GM21717 (cell line): ENCODE measurements at regions not wholly inside any gene's neighbourhood (a gene's known extent, or its start where the extent isn't known, plus 50 kb on each side); places are given as distances from the start of the nearest gene placed in this dataset.

Experiments used
- ATAC-seq: cut with Tn5 transposase; IDR thresholded peaks from one replicate; pipeline ENCODE4 v1.9.1; 2021; ENCODE audit warnings: mild to moderate bottlenecking, moderate library complexity; ENCODE audit not compliant: unreplicated experiment

DNA sequence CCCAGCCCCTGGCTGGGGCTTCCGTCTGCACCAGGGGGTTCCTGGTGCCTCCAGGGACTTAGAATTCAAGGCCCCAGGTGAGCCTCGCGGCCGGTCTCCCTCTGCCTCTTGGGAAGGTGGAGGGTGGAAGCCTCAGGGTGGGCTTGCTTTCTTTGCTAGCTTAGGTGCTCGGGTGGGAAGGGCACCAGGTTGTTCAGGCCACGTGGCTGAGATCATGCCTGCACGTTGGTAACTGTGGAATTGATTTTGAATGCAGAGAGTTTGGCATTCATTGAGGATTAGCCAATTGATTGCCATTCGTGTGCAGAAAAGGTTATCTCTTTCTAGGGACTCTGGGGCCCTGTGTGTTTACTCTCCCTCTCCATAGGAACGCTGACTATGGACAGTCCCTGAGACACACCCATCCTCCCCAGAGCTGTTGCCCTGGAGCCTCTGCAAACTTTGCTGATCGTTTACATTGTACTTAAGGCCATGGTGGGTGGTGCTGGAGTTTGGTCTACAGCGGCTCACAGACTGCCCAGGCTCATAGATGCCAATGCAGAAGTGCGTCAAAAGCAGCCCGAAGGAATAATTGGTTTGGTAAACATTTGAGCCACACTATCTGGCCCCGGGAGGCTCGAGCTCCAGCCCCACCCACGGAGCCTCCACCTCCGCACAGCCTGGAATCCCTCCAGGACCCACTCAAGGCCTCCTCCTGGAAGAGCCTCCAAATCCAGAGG lies 1457.7 kb downstream of the BRD1 start:
- no peak for ATAC-seq

DNA sequence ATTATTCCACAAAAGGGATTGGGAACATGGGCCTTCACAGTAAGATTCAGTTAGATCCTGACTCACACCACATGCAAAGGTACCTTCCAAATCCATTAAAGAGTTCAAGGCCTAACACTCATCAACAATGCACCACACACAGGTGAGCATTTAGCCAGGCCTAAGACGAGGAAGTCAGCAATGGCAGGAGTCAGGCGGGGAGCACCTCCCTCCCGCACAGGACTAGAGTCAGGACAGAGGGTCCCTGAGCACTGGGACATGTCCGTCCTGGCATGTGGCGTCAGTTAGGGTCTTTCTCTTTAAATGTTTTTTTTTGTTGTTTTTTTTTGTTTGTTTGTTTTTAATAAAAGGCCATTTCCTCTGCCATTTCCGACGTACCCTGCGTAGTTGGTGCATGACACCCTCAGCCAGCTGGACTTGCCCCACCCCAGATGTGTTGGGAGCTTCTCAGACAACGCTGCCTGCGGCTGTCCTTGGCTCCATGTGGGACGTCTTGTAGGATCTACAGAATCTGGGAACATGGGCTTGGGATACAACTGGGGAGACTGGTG lies 1458.6 kb downstream of the BRD1 start:
- no peak for ATAC-seq

DNA sequence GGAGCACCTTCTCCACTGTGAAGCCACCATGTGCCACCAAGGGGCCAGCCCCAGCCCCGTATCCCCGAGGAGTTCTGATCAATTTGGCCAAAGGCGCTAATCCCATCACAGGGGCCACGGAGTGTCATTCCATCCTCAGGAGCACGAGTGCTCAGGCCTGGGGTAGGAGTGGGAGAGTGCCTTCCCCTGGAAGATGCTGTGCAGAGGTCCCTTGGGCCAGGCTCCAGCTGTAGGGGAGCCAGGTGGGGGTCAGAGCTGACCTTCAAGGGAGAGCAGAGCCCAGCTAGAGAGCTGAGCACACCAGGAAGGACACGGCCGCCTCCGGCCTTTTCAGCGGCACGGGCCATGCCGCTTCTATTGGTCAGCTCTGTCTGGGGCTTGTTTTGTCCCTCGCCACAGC lies 1459.9 kb downstream of the BRD1 start:
- ATAC-seq, result no peak

DNA sequence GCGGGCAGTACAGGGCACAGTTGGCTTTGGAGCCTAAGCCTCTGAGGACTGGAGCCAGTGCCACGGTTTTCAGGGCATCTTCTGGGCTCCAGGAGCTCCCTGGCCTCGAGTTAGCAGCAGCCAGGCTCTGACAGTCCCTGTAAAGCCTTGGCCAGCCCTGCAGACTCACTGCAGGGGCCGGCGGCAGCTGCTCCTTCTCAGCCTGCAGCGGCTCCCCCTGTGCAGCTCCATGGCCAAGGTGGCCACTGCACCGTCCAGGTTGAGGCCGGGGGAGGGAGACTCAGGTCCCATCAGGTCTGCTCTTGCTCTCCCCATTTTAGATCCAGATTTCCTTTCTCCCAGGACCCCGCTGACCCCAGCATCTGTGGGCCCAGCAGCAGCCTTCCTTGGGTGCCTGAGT lies 1461.1 kb downstream of the BRD1 start:
- no peak for ATAC-seq

DNA sequence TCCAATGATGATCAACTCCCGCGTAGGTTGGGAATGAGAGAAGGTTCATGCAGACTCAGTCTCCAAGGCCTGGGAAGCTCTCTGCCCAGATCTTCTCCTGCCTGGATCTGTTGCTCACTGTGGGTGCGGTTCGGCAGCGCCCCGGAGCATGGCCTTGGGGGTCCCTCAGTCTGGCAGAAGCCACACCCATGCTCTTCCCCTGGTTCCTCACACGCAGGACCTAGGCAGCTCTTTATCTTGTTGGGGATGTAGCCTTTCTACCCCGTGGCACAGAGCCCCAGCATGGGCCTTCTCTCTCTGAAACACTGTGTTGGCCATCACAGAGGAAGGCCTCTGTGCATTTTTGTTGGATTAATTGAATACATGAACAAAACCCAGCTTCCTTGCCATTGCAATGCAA lies 1461.6 kb downstream of the BRD1 start:
- ATAC-seq, result no peak

DNA sequence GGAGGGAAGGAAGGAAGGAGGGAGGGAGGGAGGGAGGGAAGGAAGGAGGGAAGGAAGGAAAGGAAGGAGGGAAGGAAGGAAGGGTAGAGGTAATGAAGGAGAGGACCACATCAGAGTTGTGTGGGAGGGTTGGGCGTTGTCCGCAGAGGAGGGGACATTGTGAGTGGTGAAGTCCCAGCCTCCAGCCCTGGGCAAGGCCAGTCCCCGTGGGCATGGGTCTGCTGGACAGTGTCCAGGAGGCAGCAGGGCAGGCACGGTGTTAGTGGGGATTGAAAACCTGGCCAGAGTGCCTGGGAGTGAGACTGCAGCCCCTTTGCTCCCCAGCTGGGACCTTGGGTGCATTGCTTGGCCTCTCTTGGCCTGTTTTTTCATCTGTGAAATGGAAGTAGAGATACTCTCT lies 1462.3 kb downstream of the BRD1 start:
- no peak for ATAC-seq

DNA sequence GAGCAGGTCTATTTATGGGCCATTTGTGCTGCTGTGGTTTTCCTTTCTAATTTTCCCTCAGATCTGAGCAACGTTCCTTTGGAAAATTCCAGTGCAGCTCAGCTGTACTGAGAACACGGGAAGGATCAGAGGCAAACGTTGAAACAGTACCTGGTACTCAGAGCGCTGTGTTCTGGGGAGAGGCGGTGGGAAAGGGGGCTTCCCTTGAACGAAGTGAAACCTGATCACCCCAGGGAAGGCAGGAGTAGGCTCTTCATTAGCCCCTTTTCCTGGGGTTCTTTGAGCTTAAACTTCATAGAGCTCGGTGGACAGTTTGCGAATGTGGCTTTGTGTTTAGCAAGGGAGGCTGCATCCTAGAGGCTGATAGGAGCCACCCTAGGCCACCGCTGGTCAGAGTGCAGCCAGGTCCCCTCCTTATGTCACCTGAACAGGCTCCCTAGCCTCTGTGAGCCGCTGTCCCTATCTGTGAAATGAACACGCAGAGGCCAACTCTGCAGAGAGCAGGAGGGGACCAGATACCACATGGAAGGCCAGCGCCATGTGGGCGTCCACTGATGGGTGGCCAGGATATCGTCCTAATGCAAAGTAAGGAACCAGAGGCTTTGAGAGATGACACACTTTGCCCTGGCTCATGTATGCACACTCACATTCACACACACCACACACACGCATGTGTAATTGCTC lies 1464.8 kb downstream of the BRD1 start:
- no peak for ATAC-seq

DNA sequence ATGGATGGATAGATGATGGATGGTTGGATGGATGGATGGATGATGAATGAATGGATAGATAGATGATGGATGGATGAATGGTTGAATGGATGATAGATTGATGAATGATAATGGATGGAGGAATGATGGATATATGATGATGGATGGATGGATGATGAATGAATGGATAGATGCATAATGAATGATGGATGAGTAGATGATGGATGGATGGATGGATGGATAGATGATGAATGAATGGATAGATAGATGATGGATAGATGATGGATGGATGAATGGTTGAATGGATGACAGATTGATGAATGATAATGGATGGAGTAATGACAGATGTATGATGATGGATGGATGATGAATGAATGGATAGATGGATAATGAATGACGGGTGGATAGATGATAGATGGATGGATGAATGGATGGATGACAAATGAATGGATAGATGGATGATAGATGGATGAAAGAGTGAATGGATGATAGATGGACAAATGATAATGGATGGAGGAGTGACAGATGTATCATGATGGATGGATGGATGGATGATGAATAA lies 1466.5 kb downstream of the BRD1 start:
- no peak for ATAC-seq

DNA sequence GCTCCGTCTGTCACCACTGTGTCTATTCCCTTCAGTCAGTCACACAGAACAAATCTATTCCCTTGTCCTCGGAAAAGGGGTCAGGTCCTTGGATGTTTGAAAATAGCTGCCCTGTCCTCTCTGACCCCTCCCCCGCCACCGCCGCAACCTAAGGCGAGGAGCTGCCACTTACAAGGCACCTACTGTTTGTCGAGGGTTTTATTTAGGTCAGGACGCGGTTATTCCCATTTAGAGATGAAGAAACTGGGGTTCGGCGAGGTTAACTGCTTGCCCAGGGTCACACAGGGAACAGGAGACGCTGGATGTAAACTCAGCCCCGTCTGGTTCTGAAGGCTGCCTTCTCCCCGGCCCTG lies 1468.1 kb downstream of the BRD1 start:
- no peak for ATAC-seq

DNA sequence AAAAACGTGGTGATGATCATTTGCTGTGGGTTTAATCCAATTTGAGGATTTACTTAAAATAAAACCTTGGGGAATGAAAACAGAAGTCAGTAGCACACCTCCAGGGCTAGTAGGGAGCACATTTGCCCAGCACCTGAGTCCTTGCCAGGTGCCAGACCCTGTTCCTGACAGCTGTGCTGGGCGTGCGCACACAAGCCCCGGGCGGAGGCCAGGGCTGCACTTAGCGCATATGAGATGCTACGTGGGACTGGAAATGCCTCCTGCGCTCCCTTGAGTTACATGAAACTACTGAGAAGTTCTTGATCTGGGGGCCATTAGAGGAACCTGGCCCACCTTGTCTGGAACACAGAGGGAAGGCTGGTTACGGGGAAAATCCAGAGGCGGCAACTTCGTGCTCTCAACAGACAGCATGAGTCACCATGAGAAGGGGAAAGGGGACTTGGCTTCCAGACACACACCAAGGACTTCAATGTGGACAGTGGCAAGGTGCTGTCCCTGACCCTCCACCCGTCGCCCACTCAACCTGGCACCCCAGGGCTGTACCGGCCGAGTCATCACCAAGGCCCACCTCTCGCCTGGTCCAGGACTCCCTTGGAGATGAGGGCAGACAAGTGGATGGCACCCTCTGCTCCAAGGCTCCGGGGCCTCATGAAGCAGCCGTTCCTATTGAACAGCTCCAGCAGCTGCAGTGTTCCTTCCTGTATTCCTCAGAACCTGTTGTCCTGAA lies 1468.6 kb downstream of the BRD1 start:
- ATAC-seq, result no peak

DNA sequence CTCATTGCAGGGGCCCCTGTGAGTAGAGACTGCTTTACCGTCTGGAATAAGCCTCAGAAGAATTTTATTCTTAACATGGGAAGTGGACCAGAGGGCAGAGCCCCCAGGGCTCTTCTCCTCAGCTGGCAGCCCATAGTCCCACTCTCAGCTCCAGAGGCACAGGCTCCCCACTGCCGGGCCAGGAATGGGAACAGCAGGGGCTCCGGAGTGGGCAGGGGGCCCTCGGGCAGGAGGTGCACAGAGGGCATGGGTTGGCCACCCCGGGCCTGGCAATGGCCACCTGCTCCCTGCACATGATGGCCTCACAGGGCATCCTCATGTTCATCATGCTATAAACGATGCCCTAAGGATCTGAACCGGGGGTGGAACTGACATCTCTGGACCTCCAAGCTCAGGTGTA lies 1469.7 kb downstream of the BRD1 start:
- no peak for ATAC-seq

DNA sequence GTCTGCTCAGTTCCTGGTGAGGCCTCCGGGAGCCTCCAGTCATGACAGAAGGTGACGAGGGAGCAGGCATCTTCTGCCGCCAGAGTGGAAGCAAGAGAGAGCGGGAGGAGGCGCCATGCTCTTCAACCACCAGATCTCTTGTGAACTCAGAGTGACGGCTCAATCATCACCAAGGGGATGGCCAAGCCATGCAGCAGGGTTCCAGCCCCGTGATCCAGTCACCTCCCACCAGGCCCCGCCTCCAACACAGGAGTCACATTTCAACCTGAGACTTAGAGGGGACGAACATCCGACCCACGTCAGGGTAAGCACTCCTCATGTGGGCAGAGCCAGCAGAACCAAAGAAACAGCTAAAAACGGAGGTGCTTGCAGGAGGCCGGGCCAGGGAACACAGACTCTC lies 1470.5 kb downstream of the BRD1 start:
- no peak for ATAC-seq

DNA sequence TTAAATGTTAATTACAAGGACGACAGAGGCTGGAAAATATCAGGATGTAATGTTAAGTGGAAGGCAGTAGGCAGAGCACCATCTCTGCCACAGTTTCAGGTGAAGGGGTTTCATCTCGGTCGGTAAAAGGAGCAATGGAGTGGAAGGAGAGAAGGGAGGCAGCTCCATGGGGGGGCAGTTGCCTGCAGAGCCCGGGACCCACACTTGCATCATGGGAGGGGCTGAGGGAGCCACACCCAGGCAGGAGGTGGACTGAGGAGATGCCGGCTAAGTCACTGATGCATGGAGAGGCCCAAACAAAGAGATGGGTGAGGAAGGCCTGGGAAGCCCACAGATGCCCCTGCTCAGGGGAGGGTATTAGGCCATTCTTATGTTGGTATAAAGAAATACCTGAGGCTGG lies 1470.9 kb downstream of the BRD1 start:
- no peak for ATAC-seq

DNA sequence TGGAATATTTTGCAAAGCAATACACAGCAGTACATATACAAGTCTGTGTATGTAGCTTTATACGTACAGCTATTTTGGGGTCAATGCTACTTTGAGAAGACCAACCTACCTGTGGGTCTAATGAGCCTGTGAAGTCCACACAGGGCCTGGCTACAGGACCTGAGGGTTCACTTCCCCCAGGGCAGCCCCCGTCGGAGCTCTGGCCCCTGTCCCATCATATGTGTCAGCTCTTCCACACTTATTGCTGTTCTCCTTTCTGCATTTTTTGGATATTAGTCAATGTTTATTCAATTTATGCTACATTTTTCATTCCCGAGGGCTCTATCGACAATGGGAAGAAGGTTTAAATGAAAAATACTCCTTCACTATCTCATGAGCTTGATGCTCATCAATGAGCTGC lies 1473.6 kb downstream of the BRD1 start:
- no peak for ATAC-seq

DNA sequence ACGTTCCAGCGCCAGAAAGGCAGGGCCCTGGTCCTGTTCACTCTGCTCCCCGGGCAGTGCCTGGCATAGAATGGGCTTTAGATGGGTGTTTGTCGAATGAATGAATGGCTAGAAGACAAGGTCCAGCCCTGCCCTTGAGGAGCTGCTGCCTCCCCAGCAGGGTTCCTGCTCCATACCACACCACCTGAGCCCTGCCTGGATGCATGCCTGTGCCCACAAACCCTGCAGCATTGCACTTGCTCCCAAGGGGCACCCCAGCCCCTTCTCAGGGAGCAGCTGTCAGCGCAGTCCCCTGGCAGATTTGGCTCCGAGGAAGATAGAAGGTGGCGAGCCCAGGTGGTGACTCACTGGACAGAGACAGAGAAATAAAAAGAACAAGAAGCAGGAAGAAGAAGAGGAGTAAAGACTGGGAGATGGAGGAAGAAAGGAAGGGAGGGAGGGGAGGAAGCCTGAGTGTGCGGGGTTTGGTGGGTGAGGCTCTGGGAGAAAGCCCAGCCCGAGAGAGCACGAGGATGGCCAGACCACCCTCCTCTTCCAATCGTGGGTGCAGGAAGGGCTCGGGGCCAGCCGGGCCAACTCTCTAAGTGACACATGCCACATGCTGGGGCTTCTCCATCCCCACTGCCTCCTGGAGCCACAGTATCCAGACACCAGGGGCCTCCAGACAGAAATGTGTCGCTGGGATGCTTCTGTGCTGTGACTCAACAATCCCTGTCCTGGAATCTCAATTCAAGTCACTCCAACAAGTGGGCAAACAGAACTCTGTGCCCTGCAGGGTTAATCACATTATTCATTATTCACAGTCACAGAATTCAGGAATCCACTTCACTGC lies 1474.3 kb downstream of the BRD1 start:
- no peak for ATAC-seq

DNA sequence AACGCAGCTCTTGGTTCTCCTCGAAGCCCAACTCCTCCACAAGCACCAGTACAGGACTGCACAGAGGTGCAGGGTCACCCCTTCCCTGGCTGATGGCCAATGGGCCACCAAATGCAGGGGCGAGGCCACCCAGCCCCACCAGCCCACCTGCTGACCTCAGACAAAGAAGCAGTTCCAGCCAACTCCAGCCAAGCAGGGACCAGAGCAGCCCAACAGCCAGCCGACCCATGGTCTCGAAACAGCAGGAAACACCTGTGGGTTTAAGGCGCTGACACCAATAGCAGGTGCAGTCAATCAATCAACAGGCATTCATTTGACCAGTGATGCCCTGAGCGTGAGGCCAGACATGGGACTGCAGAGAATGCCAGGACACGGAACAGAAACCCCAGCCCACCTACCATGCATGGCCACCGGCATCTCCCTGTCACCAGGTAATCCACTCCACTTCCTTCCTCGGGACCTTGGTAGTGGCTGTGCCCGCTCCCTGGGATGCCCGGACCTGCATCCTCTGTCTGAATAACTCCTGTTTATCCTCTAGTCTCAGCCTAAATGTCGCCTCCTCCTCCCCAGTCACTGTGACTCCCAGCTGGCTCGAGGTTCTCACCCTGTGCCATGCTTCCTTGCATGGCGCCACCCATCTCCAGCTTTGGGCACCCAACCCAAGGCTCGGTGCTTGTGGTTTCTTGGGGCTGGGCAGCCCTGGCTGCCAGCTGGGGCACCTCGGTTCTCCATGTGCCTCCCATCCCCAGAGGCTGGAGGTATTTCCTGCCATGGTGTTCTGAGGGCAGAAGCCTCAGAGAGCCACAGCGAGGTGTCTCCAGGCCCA lies 1475.4 kb downstream of the BRD1 start:
- no peak for ATAC-seq

DNA sequence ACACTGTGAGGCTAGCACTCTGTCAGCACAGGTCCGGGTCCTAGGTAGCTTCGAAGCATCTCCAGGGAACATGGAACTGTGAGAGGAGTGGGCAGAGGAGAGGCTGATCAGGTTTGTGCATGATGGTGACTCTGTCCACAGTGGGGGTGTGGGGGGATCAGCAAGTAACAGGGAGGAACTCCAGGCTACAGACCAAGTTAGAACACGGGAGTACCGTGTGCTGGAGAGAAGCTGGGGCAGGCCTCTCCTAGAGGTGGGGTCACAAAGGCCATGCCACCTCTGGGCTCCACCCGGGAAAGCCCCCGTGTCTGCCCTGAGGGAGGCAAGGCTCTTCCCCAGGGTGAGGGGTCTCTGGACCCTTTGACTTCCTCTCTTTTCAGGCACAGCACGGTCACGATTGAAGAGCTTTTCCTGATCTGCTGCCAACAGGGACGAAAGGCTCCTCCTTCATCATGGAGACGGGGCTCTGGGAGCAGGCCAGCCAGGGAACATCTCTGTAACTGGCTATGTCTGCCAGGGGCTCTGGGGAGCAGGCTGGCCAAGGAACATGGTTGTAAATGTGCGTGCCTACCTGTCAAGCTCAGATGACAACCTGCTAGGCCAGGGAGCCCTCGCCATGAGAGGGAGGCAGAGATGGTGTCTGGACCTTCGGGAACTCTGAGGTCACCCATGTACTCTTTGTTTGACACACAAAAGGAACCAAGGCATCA lies 1476.1 kb downstream of the BRD1 start:
- ATAC-seq, result no peak

DNA sequence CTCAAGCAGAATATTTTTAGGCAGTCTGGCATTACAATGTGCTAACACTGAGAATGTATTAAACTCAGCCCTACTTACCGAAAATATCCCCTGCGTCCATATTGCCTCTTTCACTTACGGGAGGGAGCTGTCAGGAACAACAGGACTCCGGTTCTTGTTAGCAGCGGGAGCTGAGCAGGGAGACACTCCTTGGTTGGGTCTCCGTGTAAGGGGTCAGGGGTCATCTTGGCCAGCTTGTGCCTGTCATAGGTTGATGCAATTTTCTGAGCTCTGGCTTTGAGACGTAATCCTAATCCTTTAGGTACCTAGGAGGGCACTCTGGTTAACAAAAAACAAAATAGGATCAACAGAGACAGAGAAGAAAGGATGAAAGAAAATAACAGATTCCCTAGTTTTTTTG lies 1477.2 kb downstream of the BRD1 start:
- no peak for ATAC-seq

DNA sequence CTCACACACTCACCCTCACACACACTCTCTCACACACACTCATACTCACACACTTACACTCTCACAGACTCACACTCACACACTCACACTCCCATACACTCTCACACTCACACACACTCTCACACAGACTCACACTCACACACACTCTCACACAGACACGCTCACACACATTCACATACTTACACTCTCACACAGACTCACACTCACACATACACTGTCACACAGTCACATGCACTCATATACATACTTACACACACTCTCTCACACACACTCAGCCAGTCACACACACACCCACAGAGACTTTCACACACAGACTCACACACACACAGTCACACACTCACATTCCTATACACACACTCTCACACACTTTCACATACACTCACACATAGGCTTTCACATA lies 1478.8 kb downstream of the BRD1 start:
- ATAC-seq, result no peak
